Panc1 (cell line): ENCODE measurements at regions not wholly inside any gene's neighbourhood (a gene's known extent, or its start where the extent isn't known, plus 50 kb on each side); places are given as distances from the start of the nearest gene placed in this dataset.

Experiments
- ATAC-seq: fragments of 200-7000 bp; cut with Tn5 transposase; 2 replicates; pipeline ENCODE4 v1.9.1; 2020; ENCODE audit warnings: mild to moderate bottlenecking, moderate library complexity
- BruUV-seq: library from RNA; stranded (reverse); fragments of 400-500 nt; replicated peaks from 2 replicates; lab custom pipeline; 2021; lab: Mats Ljungman, UMichigan
- CTCF ChIA-PET: fragments of 300-600 bp; sonication (Branson Sonifier 250); formaldehyde crosslinking; loops from one replicate; lab custom pipeline; 2022; ENCODE audit warnings: antibody characterized with exemption; lab: Charles Lee
- POLR2A ChIA-PET: fragments of 300-600 bp; sonication (Branson Sonifier 250); formaldehyde crosslinking; loops from one replicate; lab custom pipeline; 2022; ENCODE audit warnings: antibody characterized with exemption; lab: Charles Lee
- DNase-seq: peaks from one replicate; pipeline ENCODE4 v3.0.0-alpha.2; 2010; ENCODE audit warnings: low read depth, low spot score
- H3K27ac ChIP-seq: 2 replicates; pipeline ENCODE4 v1.5.1; 2011; ENCODE audit warnings: mild to moderate bottlenecking, low read length, inconsistent platforms
- H3K27me3 ChIP-seq: fragments of 200-500 bp; sonication (Bioruptor generic); 2 replicates; pipeline ENCODE4 v1.6.0; 2014; ENCODE audit warnings: low read length, inconsistent platforms; ENCODE audit not compliant: control insufficient read depth, insufficient read depth
- H3K36me3 ChIP-seq: fragments of 200-500 bp; sonication (Bioruptor generic); 2 replicates; pipeline ENCODE4 v1.5.1; 2014; ENCODE audit warnings: inconsistent platforms, mild to moderate bottlenecking, low read length, moderate library complexity; ENCODE audit not compliant: control insufficient read depth, insufficient read depth
- H3K4me1 ChIP-seq: 2 replicates; pipeline ENCODE4 v1.5.1; 2011; ENCODE audit warnings: inconsistent platforms, mild to moderate bottlenecking, low read length, moderate library complexity; ENCODE audit not compliant: control insufficient read depth, insufficient read depth
- H3K4me3 ChIP-seq, 2 experiments: 2 replicates each; pipeline ENCODE4 v1.5.1; 2011 to 2012; ENCODE audit warnings: low read depth in 2 of 2, low read length in 2 of 2, mild to moderate bottlenecking in 2 of 2, inconsistent platforms in 1 of 2, moderate library complexity in 1 of 2
- H3K9me3 ChIP-seq: fragments of 200-500 bp; sonication (Bioruptor generic); 2 replicates; pipeline ENCODE4 v1.5.1; 2014; ENCODE audit warnings: low read depth, mild to moderate bottlenecking, inconsistent platforms, low read length, moderate library complexity; ENCODE audit not compliant: control insufficient read depth, insufficient read depth
- CTCF ChIP-seq: fragments of 450-650 bp; IDR thresholded peaks from 2 replicates; pipeline ENCODE4 v1.5.1; 2017; ENCODE audit warnings: mild to moderate bottlenecking
- POLR2AphosphoS5 ChIP-seq: IDR thresholded peaks from 2 replicates; pipeline ENCODE4 v1.6.1; 2012; ENCODE audit warnings: mild to moderate bottlenecking, low read depth, low read length, moderate library complexity
- SIN3A ChIP-seq: IDR thresholded peaks from 2 replicates; pipeline ENCODE4 v1.6.1; 2012; ENCODE audit warnings: low read depth, mild to moderate bottlenecking, low read length, moderate library complexity, borderline replicate concordance; ENCODE audit not compliant: insufficient read depth
- TCF7L2 ChIP-seq: IDR thresholded peaks from 2 replicates; pipeline ENCODE4 v1.6.1; 2011; ENCODE audit warnings: mild to moderate bottlenecking, low read depth, low read length, inconsistent platforms
- in situ Hi-C: cut with HindIII; loops from 2 replicates; pipeline ENCODE4 v1.10.0; 2016; ENCODE audit warnings: low sequenced_read_pairs, low pct_unique_long_range_greater_than_20kb
- intact Hi-C: fragments of 100-400 bp; cut with micrococcal nuclease; formaldehyde crosslinking; loops from one replicate; pipeline ENCODE4 v1.10.0; 2022; ENCODE audit not compliant: unreplicated experiment
- TF ChIP-seq, protein P1 (sequence below), 2 experiments: IDR thresholded peaks; 2 replicates each; pipeline ENCODE4 v1.6.1; 2011 to 2012; ENCODE audit warnings: low read depth in 2 of 2, control low read depth in 1 of 2, low read length in 1 of 2, mild to moderate bottlenecking in 1 of 2, moderate library complexity in 1 of 2; ENCODE audit not compliant: insufficient read depth in 1 of 2

DNA sequence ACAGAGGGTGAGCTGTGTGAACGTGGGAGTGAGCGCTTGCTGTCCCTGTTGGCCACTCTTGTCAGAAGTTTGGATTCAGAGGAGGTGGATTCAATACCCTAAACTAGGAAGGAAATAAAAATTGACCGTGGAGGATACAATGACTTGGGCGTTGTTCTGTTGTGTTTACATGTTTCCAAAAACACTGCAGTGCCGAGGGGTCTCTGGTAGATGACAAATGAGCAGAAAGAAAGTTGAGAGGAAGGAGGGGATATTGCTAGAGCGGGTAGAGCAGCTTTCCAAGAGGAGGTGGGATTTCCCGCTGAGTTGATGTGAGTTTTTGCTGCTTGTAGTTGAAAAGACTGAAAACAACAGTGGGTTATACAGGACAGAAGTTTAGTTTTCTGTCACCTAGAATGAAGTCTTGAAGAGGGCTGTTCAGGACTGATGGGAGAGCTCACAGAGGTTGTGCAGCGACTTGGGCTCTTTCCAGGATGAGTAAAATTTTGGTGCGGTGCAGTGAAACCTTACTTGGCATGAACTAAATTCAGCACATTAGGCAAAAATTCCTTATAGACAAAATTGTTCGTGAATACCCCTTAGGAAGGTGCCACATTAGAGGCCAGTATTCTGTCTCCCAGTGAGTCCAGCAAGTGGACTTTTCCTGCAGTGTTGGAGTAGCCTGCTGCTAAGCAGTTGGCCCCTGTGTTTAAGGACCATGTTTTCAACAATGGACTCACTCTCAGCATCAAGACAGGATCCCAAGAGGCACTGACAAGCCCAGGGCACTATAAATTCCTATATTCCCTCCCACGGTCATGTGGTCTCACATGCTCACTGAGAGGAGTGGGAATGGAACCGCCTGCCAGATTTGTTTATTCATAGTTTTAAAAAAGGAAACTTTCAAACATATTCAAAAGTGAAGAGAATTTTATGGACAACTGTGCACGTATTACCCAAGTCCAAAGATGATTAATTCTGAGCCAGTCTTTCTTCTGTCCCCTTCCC is 435.0 kb upstream of the C2CD4B start:
- H3K4me1 ChIP-seq = peaks cover 4% of the 10 kb centered on the region; the same call in 1 of the 2 replicates
- H3K27ac ChIP-seq = no peak overlapping the region
- POLR2A ChIA-PET = no interaction called here
- intact Hi-C loops (no loop called here), in situ Hi-C loops (no loop called here)
- ATAC-seq = no peak; the same call in 1 of the 2 replicates
- H3K36me3 ChIP-seq = no peaks in the 10 kb centered on the region
- no TSS peak for BruUV-seq
- H3K9me3 ChIP-seq = no peaks in the 10 kb centered on the region
- TF ChIP-seq SIN3A (no peak), CTCF (no peak), TCF7L2 (no peak), POLR2AphosphoS5 (no peak)
- TF ChIP-seq, protein P1, sequence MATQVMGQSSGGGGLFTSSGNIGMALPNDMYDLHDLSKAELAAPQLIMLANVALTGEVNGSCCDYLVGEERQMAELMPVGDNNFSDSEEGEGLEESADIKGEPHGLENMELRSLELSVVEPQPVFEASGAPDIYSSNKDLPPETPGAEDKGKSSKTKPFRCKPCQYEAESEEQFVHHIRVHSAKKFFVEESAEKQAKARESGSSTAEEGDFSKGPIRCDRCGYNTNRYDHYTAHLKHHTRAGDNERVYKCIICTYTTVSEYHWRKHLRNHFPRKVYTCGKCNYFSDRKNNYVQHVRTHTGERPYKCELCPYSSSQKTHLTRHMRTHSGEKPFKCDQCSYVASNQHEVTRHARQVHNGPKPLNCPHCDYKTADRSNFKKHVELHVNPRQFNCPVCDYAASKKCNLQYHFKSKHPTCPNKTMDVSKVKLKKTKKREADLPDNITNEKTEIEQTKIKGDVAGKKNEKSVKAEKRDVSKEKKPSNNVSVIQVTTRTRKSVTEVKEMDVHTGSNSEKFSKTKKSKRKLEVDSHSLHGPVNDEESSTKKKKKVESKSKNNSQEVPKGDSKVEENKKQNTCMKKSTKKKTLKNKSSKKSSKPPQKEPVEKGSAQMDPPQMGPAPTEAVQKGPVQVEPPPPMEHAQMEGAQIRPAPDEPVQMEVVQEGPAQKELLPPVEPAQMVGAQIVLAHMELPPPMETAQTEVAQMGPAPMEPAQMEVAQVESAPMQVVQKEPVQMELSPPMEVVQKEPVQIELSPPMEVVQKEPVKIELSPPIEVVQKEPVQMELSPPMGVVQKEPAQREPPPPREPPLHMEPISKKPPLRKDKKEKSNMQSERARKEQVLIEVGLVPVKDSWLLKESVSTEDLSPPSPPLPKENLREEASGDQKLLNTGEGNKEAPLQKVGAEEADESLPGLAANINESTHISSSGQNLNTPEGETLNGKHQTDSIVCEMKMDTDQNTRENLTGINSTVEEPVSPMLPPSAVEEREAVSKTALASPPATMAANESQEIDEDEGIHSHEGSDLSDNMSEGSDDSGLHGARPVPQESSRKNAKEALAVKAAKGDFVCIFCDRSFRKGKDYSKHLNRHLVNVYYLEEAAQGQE (IDR thresholded peaks at IDR 0.05; ENCODE audit: insufficient read depth in 1 of 2, low read depth in 2 of 2, low read length in 1 of 2) = no peak
- no peak overlapping the region for H3K4me3 ChIP-seq
- CTCF ChIA-PET = no interaction called here
- DNase-seq = no peak
- no peaks in the 10 kb centered on the region for H3K27me3 ChIP-seq

DNA sequence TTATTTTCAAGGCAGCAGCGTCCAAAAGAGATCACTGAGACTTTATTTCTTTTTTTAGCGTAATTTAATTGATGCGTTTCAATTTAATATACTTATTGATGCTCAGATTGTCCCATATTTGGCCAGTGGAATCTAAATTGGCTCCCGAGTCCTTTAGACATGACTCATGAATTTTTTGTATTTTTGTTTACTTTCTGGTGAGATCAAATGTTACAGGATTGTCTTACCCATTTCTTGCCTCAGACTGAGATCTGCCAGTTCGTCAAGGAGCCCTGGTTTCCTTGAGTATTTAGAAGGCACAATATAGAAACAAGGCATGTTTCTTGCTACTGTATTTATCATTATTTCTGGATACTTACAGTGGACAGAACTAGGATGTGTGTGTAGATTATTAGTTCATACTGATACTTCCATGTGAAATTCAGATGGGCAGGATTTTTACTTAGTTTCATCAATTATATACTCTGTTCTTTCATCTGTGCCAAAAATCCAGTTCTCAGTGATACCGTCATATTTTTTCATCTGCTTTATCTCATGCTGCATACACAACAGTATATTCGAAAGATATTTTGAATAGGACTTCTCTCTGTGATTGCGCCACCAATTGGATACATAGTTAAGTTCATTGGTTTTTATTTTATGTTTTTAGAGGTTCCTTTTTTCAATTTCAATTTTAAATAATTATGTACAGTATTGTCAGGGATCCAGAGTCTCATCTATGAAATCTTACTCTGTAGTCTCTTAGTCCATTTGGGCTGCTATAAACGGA is 436.9 kb upstream of the C2CD4B start:
- DNase-seq = peak; percentile 28
- H3K36me3 ChIP-seq = no peaks in the 10 kb centered on the region
- no peak; the same call in 1 of the 2 replicates for TF ChIP-seq CTCF
- TF ChIP-seq TCF7L2 = no peak
- TF ChIP-seq POLR2AphosphoS5 = no peak
- intact Hi-C loops = no loop called here
- H3K4me1 ChIP-seq = peaks cover 4% of the 10 kb centered on the region; the same call in 1 of the 2 replicates
- no peak overlapping the region for H3K4me3 ChIP-seq
- no TSS peak for BruUV-seq
- in situ Hi-C loops = no loop called here
- H3K27me3 ChIP-seq = no peaks in the 10 kb centered on the region
- no peaks in the 10 kb centered on the region for H3K9me3 ChIP-seq
- H3K27ac ChIP-seq = no peak overlapping the region
- ChIA-PET POLR2A (no interaction called here), CTCF (no interaction called here)
- ATAC-seq = no peak
